NCI-H187 treated with DMSO at 0.1 percent for 48 hours (cell line): ENCODE measurements at regions not wholly inside any gene's neighbourhood (a gene's known extent, or its start where the extent isn't known, plus 50 kb on each side); places are given as distances from the start of the nearest gene placed in this dataset.
A peak's percentile ranks its signal among the peaks of the same experiment; 100 is the strongest.

ENCODE experiments used
- DNase-seq: peaks from one replicate; lab custom pipeline; 2025; lab: John Stamatoyannopoulos, UW

DNA sequence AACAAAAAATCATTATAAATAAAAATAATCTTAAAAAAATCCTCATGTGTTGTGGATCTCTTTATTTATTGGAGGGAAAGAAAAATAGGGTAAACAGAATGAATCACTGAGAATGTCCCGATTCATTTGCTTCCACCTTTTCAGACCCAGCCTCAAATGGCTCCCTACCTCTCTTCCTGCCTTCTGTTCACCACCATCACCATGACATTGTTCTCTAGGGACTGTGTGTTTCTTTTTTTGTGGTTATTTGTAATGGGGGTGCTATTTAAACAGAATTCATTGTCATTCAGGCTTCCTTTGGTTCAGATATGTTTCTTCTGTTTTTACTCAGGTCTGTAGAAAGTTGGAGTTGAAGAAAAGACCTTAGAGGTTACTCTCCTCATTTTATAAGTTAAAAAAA is 198.2 kb downstream of the KIF4B start:
- DNase-seq = no peak

DNA sequence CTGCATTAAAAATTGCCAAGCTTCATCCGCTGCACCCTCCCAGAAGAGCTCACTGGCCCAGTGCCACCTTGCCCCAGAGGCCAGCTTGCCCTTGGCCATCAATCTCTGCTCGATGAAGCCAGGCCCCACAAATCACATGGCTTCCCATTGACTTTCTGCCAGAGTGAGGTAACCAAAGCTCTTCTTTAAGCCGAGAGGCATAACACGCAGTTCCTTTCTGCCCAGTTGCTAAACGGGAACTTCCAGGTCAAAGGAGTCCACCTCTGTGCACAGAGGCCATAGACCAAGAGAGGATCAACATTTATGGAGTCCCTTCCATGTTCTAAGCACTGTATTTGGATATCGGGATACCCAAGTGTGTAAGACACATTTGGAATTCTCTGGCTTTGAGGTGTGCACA is 208.8 kb downstream of the KIF4B start:
- DNase-seq = no peak

DNA sequence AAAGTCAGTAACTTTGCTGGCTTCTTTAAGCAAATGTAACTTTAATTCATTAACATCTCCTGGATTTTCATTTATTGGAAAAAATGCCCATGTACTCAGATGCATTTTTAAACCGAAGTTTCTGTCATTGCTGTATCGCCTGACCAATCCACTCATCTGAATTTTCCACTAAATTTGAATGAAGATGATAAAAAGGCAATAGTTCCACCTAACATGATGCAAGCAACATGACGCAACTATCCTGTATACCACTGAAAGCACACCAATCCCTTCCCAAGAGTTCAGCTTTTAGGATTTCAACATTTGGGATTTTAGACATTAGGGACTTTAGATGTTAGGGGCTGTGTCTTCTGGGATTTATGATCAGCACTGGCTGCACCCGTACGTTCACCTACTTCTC is 215.6 kb downstream of the KIF4B start:
- no peak for DNase-seq

DNA sequence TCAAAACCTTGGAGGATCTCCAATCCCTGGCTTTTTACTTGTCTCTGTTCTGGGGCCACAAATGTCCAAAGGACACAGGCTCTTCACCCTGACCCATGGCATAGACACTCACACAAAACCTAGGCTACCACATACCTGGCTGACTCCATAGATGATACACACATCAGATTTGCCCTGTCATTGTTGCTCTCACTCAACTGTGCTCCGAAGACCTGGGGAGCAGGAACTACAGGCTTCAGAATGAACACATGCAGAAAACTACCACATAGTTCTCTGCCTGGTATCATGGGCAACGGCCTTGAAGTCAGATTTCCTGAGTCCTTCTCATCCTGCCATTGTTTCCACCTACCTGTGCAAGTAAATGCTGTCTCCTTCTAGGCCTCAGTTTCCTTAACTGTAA is 226.2 kb downstream of the KIF4B start:
- no peak for DNase-seq

DNA sequence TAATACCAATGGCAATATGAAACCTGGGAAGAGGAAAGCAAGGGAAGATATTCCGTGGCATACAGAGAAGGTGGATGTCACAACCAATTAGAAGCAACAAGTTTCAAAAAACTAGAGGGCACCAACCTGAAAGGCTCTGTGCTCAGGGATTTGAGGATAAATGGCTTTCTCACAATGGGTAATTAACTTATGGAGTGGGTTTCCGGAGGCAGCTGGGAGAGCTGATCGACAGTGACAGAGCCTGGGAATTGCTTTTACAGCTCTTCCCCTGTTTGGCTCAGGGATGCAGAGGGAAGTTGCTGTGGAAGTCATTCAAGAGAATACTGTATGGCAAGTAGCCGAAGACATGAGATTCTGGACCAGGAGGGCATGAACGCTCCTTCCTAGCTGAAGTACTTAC is 237.0 kb downstream of the KIF4B start:
- DNase-seq = peak; percentile 50

DNA sequence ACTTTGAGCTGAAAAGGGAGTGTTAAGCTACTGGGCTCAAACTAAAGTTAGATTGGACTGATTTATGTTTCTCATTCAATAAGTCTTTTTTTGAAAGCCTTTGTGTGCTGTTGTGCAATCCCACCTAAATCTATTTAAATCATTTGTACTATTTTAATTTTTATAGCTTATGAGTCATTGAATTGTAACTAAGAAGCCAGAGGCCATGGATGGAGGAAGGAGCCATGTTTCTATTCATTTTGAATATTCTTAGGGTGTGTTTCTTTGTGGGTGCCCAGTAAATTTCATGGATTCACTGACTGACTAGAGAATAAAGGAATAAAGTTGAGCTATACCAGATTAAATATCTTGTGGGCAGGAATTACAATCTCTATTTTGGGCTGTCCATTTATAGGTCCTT is 238.5 kb downstream of the KIF4B start:
- DNase-seq = no peak

DNA sequence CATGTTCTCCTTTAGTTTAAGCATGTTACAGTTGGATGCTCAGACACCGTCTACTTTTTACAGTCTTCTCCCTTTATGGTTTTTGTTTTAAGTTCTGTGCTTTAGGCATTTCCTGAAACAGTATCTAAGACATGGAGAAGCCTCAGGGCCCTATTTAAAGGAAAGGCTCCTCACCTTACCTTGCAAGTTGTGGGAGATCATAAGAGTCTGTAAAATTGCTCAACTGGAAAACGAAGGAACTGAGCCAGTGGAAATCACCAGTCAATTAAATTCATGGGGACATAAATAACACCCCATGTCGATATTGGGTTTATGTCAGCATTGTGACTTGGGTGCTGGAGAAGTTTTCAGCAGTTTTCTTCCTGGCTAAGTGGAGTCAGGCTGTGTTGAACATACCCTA is 239.2 kb downstream of the KIF4B start:
- no peak for DNase-seq

DNA sequence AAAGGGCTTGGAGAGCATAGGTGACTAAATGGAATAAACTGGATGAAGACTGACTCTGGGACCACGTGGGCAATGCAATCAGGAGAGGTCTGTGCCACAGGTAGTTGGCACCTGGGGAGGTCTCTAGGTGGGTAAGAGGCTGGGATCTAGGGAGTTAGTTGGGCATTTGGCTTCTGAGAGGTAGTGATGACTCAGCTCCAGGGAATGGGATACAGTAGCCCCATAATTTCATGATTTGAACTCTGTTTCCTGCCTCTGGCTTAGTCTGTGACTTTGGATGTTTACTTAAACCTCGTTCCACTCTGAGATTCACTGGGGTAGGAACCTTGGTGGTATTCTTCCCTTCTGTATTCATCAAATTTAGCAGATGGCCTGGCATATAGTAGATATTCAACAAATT is 240.8 kb downstream of the KIF4B start:
- no peak for DNase-seq

DNA sequence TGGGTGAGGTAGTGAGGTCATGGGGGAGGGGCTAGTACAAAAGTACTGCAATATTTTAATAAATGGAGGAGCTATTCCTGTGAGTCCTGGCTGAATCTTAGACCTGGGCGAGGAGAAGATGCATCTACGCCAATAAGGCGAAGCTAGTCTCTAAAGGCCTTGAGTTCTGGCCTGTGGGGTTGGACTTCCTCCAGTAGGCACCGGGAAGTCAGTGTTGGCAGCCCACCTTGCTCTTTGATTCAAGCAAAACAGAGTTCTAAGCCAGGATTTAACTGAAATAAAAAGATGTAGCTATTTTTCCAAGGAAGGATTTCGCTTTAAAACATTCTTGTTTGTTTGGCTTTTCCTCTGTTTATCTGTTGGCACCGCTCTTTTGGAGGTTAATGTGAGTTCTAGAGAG is 244.6 kb downstream of the KIF4B start:
- DNase-seq = no peak

DNA sequence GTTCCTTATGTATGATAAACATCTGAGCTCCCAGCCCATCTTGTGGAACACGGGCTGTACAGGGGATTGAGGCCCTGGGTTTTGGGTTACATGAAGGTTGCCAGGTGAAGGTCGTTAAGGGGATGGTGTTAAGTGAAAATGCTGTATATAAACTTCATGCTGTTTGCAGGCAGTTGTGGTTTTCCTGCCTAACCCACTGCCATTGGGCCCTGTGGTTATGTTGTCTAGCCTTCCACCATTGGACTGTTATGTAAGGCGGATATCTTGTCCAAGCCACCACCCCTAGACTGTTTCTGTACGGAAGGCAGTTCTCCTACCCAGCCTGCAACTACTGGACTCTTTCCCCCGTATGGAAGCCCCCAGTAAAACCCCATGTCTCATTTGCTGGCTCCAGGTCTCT is 246.1 kb downstream of the KIF4B start:
- DNase-seq = no peak

DNA sequence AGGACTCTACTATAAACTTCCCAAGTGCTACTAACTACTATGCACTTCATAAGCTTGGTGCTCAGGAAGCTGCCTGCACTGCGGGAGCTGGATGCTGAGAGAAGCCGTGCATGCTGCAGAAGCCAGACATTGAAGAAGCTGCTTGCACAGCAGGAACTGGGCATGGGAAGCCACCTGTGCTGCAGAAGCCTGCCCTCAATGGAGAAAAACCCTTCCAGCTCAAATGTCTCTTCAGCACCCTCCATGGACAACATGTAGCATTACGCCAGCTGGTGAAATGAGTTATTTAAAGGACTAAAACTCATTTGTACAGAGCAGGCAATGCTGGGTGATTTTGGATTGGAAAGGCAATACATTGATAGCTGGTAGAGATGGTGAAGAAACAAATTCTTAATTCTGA is 247.2 kb downstream of the KIF4B start:
- peak; percentile 35 for DNase-seq

DNA sequence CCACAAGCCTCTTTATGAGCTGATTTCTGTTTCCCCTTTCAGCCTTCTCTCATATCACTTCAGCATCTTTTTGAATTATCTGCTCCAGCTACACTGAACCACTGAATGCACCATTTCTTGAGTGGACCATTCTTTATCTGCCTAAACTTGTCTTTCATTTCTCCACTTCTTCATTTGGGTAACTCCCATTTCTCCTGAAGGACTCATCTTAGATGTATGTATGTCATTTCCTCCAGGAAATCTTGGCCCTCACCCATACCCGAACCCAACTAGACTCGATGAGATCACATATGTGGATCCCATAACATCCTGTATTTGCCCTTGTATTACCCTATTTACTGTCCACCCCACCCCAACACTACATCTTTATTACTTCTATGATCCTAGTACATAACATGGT is 249.8 kb downstream of the KIF4B start:
- no peak for DNase-seq

DNA sequence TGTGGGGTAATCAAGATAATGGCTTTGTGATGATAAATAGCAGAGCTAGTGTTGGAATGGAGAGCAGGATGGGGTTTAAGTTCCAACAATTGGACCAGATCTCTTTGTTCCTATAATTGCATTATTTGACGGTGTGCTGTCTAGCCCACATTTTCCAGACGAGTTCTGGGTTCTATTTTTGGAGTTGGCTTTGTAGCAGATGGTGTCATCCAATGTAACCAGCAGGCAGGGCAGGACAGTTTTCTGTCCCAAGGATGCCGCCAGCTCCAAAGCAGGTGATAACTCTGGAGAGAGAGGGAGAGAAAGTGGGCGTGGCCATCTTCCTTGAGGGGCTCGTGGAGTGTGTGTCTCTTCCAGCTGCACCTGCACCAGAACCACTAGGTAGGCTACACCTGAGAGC is 251.3 kb downstream of the KIF4B start:
- no peak for DNase-seq

DNA sequence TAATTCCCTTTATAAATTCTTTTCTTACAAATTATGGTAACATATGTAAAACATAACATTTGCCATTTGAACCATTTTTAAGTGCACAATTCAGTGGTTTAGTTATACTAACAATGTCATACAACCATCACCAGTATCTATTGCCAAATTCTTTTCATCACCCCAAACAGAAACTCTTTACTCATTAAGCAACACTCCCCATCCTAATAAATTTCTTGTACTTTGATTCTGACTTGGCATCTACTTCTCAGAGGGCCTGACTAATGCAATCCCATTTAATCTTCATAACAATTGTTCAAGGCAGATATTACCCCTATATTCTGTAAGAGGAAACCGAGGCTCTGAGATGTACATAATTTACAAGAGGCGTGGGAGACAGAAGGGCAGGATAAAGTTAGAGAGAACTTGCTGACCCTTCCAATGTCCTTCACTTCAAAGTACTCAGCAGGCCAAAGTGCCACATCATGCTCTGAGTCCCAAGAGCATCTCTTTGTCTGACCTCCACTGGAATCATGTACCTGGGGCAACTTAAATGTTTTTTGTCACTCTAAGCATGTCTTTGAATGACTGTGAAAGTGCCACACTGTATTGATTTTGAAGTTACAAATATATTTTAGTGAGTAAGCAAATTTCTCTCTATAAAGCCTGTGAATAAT is 255.3 kb downstream of the KIF4B start:
- DNase-seq = no peak

DNA sequence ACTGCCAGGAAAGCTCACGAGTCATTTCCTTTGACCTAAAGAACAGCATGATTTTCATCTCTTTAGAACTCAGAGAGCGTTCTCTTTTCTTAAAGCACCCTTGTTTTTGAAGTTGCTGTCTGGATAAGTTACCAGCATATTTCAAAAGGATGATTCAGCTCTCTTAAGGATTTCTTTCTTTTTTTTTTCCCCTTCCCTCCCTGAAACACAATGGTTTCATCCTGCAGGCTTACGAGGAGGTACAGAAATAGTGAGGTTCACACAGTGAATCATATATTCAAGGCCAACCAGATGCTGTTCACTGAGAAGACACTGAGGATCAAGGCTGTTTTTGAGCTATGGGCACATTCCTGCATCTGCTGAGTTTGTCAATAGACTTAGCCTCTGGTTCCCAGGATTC is 257.2 kb downstream of the KIF4B start:
- DNase-seq = no peak

DNA sequence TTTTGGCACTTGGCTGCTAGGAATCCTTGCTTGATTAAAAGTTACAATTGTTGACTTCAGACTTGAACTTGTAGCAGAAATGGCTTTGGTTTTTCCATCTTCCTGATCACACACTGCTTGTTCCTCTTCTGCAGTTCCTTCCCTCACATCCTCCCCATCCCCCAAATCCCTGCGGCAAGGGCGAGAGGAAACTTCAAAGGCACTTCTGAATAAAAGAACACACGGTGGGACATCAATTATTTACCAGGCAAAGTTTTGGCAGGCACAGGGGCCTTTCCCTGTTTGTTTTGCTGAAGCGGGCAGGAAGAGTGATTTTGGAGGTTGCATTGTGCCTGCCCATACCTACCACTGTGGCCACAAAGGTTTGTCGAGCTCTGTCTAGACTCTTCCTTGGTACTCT is 260.9 kb downstream of the KIF4B start:
- DNase-seq = no peak

DNA sequence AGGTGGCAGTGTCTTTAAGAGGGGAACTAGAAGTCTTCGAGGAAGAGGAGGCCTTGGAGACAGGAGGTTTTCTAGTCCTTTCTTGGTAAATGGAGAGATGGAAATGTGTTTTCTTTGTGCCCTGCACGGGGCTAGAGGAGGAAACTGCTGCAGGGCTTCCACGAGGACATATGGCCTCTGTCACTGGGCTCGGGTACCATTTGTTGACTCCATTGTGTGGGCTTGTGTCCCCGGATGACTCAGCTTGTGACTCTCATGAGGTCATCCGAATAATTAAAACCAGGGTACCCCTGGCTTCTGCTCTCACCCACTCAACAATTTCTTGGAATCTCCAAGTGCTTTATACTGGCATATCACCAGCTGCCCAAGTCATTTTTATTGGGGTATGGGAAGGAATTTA is 261.7 kb downstream of the KIF4B start:
- DNase-seq = no peak

DNA sequence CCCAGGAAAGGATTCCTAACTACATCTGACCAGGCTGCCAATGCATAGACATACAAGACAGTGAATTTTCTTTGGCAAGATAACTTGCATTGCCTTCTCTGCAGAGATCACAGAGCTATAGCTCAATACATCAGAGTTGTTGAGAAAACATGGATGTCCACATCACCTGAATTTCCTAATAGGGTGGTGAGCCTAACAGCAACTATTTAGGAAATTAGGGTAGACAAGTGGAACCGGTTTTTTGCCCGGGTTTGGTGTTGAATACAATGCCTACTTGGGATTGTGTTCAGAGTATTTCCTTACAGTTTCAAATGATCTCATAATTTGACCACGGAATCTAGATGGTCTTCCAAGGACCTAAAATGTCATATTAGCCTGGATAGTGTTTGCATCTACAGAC is 262.7 kb downstream of the KIF4B start:
- no peak for DNase-seq

DNA sequence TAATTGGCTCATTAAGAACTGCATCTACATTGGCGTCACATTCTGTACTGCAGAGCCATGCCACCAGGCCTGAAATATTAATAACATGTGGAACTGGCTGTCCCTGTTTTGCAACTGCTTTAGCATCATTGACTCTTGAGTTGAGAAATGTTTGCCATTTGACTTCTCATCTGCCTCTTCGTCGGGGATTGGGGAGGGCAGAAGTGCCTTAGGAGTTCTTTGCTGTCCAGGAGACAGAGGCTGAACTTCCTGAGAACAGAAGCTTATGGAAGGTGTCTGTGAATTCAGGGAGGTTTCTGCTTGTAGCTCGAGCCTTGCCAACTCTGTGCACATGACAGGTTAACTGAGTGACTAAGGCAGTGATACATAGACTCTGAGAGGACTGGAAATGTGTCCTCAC is 265.0 kb downstream of the KIF4B start:
- DNase-seq = no peak

DNA sequence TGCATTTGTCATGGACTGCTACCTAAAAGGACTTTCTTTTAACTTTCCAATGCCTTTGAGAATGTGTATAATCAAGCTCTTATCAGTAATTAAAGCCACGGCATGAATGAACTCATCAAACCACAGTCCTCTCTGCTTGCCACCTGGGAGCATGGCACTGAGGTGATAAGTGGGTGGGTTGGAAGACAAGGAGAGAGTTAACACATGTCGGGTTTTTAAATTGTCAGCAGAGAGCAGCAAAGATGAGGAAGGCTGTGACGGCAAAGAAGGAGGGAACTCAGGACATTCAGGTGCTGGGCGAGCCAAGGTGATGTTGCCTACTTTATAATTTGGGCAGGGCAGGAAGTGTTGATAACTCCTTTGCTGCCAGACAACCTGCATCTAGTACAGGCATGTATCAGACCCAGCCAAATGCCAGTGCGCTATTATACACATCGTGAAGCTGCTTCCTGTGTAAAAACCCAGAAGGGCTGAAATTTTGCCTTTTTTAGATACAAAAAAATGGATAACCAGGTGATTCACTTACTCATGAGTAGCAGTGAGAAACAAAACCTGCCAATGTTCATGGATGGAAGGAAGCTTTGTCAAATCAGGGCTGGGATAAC is 269.1 kb downstream of the KIF4B start:
- DNase-seq = no peak

DNA sequence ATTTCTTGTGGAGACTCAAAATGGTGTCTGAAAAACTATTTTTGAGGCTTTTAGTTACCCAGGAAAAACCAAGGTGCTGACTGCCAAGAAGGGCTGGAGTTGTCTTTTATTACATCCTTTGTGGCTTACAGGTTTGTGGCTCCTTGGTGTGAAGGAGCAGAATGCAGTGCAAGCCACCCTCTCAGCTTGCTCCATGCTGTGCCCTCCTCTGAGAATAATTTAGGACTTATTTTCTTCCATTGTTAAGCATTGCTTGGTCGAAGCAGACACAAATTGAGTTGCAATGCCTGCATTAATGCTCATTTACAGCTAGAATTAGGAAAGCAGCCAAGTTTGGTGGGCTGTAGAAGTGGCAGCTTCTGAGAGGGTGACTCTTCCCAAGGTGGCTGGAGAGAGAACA is 272.2 kb downstream of the KIF4B start:
- no peak for DNase-seq

DNA sequence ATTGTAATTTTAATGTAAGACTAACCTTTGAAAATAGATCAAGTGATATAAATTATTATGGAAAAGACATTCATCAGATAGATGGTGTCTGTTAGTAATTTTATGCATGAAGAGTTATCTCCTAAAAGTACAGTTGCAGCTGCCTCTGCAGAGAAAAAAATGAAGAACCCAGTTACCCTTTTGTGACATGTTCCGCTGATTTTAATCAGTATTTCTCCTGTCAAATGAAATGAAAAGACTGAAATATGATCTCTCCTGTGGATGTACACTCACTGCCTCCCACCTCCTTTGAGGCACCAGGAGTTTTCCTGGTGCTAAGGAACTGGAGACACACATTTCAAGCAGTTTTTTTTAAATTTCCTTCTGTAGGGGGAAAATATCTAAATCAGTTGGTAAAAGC is 277.4 kb downstream of the KIF4B start:
- DNase-seq = no peak

DNA sequence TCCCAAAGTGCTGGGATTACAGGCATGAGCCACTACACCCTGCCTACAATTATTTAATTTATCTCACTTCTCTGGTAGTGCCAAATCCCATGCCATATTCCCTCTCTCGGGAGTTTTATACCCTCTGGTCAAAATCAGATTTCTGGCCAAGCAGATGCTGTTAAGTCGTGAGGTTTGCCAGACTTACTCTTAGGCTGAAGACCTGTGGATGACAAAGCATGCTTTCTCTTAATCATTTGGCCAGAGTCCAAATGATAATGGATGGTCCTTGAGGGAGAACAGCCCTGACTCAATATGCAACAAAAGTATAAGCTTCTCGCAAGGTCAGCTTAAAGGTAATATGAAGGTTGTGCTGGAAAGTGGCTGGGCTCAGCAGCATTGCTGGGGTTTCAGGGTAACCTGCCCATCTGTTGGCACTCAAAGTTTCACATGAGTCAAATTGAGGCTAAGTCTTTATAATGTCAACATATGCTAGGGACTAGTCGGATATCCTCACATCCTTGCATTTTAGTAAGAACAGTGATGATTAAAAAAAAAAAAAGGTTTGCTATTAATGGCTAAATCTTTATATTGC is 280.1 kb downstream of the KIF4B start:
- DNase-seq = peak; percentile 60

DNA sequence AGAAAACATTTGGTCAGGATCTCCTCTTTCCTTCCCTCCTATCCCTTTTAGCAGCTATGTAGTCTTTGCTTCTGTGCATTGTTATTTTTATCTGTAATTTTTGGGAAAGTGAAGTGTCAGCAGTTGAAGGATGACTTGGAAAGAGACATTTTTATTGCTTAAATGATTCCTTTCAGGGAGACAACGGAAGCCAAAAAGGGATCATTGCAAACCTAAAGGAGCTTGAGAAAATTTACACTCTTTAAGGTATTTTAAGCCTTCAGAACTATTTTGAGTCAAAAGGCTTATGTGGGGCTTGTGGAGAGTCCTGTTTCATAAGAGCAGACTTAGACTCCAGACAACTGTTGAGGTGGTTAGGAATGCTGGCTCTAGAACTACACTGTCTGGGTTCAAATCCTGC is 281.6 kb downstream of the KIF4B start:
- no peak for DNase-seq
